ENCODE measurements at regions not wholly inside any gene's neighbourhood (a gene's known extent, or its start where the extent isn't known, plus 50 kb on each side); places are given as distances from the start of the nearest gene placed in this dataset.

DNA sequence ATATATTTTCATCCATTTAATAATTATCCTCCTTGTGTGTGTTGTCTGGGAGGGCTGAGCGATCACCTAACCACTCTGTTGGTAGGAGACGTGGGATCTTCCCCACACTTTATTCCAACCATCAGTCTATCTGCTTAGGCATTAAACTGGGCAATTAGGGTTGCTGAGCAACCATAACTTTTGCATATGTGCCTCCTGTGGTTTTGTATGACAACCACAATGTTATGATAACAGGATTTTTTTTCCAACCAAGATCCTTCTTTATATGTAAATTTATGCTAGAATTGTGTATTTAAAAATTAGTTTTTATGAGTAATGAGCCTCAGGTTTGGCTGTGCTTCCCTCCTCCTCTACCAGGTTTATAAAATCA, 495.0 kb upstream of the MGMT start:
- no peak for TF ChIP-seq POU2F2 (IDR thresholded peaks at IDR 0.05; ENCODE audit: low read depth, low read length)
- no peak for TF ChIP-seq PAX5 (IDR thresholded peaks at IDR 0.05; ENCODE audit: insufficient read depth, low read length, severe bottlenecking)
- TF ChIP-seq TAF1 (IDR thresholded peaks at IDR 0.05; ENCODE audit: low read depth, low read length): no peak
- TF ChIP-seq POLR2AphosphoS5 (IDR thresholded peaks at IDR 0.05; ENCODE audit: low read depth, low read length): no peak
- TF ChIP-seq POLR2A (IDR thresholded peaks at IDR 0.05; ENCODE audit: low read depth, low read length): no peak
- no peak for TF ChIP-seq SPI1 (IDR thresholded peaks at IDR 0.05; ENCODE audit: low read depth, low read length)
- DNase-seq (ENCODE audit: insufficient read length, low spot score) (no peak), FAIRE-seq (no peak)

DNA sequence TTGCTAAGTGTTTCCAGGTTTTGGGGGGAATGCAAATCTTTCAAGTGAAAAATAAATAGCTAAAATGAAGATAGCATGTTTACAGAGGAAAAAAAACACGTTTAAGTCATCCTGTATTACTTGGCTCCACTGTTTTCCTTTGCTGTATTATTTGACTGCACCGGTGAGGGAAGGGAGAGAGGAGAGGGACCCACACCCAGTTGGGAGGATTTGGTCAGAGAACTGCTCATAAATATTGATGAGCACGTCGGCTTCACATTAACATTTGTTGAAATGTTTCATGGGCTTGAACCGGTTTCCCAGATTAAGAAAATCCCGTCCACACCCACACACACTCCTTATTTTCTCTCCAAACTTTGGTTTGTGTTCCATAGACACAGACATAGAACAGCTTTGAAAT, 493.8 kb upstream of the MGMT start:
- DNase-seq (ENCODE audit: insufficient read length, low spot score) (no peak), FAIRE-seq (no peak)
- no peak for TF ChIP-seq POLR2AphosphoS5 (IDR thresholded peaks at IDR 0.05; ENCODE audit: low read depth, low read length)
- TF ChIP-seq PAX5 (IDR thresholded peaks at IDR 0.05; ENCODE audit: insufficient read depth, low read length, severe bottlenecking): no peak
- TF ChIP-seq POU2F2 (IDR thresholded peaks at IDR 0.05; ENCODE audit: low read depth, low read length): no peak
- no peak for TF ChIP-seq TAF1 (IDR thresholded peaks at IDR 0.05; ENCODE audit: low read depth, low read length)
- TF ChIP-seq POLR2A (IDR thresholded peaks at IDR 0.05; ENCODE audit: low read depth, low read length): no peak
- TF ChIP-seq SPI1 (IDR thresholded peaks at IDR 0.05; ENCODE audit: low read depth, low read length): no peak

DNA sequence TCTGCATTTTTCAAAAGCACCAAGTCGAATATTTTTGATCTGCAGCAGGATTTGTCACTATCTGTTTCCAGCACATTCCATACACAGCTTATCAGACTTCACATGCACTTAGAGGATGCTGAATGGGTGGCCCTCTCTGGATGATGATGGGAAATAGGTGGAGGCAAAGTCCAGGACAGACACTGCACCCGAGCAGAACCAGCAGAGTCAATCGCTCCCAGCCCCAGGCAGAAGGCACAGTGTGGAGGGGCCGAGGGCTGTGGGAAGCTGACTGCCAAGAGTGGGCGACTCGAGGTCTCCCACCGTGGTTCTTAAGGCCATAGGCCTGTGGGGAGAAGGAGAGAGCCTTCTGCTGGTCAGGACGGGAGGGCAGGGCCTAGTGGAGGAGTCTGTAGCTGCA, 490.2 kb upstream of the MGMT start:
- FAIRE-seq (no peak), DNase-seq (ENCODE audit: insufficient read length, low spot score) (no peak)
- TF ChIP-seq SPI1 (IDR thresholded peaks at IDR 0.05; ENCODE audit: low read depth, low read length): no peak
- TF ChIP-seq POU2F2 (IDR thresholded peaks at IDR 0.05; ENCODE audit: low read depth, low read length): no peak
- no peak for TF ChIP-seq TAF1 (IDR thresholded peaks at IDR 0.05; ENCODE audit: low read depth, low read length)
- TF ChIP-seq PAX5 (IDR thresholded peaks at IDR 0.05; ENCODE audit: insufficient read depth, low read length, severe bottlenecking): no peak
- TF ChIP-seq POLR2A (IDR thresholded peaks at IDR 0.05; ENCODE audit: low read depth, low read length): no peak
- TF ChIP-seq POLR2AphosphoS5 (IDR thresholded peaks at IDR 0.05; ENCODE audit: low read depth, low read length): no peak

DNA sequence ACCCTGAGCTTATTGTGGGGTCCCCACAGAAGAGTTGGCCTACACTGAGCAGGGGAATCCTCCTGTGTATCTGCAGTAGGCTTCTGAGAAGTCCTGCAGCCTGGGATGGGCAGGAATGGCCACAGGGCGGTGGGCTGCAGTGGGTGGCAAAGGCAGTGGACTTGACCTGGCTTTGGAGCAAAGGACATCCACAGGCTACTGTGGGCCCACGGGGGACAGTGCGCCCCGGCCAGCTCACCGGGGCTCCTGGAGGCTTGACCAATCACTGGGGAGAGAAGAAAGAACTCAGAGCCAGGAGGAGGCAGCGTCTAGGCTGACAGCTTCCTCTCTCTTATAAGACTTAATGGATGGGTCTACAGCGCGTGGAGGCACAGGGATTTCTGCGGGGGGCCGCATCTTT, 488.8 kb upstream of the MGMT start:
- FAIRE-seq (no peak), DNase-seq (ENCODE audit: insufficient read length, low spot score) (no peak)
- no peak for TF ChIP-seq POLR2AphosphoS5 (IDR thresholded peaks at IDR 0.05; ENCODE audit: low read depth, low read length)
- TF ChIP-seq POLR2A (IDR thresholded peaks at IDR 0.05; ENCODE audit: low read depth, low read length): no peak

DNA sequence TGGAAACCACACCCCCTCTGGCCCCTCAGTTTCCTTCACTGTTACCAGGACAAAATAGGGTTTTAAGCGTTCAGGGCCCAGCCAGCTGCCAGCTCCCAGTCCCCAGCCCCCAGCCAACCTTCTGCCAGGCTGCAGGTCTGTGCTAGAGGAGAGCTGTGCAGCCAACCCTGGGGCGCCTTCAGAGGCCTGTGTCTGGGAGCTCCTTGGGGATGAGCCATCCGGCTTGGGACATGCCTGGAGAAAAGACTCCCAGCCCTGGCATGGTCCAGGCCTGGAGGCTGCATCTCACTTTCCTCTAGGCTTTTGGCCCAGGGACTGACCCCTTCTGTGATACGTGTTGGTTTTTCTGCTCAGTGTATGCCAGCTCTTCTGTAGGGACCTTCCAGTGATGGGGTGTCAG, 487.6 kb upstream of the MGMT start:
- TF ChIP-seq POLR2A (IDR thresholded peaks at IDR 0.05; ENCODE audit: low read depth, low read length) (no peak), TAF1 (IDR thresholded peaks at IDR 0.05; ENCODE audit: low read depth, low read length) (no peak), POLR2AphosphoS5 (IDR thresholded peaks at IDR 0.05; ENCODE audit: low read depth, low read length) (no peak), PAX5 (IDR thresholded peaks at IDR 0.05; ENCODE audit: insufficient read depth, low read length, severe bottlenecking) (no peak), SPI1 (IDR thresholded peaks at IDR 0.05; ENCODE audit: low read depth, low read length) (no peak), POU2F2 (IDR thresholded peaks at IDR 0.05; ENCODE audit: low read depth, low read length) (no peak)
- FAIRE-seq (no peak), DNase-seq (ENCODE audit: insufficient read length, low spot score) (no peak)

DNA sequence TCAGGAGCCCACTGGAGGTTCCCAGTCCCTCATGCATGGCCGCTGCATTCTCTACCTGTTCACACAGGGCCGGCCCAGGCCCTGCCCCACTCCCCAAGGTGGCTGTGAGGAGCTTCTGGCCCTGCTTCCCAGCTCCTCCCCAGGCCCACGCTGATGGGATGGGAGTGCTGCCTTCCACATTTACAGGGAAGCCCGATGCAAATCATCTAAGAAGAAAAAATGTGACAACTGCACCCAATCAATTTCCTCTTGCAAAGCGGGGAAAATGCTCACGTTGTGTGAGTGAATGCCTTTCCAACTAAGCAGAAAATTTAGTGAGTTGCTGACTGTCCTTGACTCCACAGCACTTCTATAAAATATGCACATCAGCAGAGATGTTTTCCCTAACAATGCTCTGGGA, 485.8 kb upstream of the MGMT start:
- TF ChIP-seq POLR2A (IDR thresholded peaks at IDR 0.05; ENCODE audit: low read depth, low read length) (no peak), TAF1 (IDR thresholded peaks at IDR 0.05; ENCODE audit: low read depth, low read length) (no peak), POLR2AphosphoS5 (IDR thresholded peaks at IDR 0.05; ENCODE audit: low read depth, low read length) (no peak), PAX5 (IDR thresholded peaks at IDR 0.05; ENCODE audit: insufficient read depth, low read length, severe bottlenecking) (no peak), POU2F2 (IDR thresholded peaks at IDR 0.05; ENCODE audit: low read depth, low read length) (no peak), SPI1 (IDR thresholded peaks at IDR 0.05; ENCODE audit: low read depth, low read length) (no peak)
- FAIRE-seq (no peak), DNase-seq (ENCODE audit: insufficient read length, low spot score) (no peak)

DNA sequence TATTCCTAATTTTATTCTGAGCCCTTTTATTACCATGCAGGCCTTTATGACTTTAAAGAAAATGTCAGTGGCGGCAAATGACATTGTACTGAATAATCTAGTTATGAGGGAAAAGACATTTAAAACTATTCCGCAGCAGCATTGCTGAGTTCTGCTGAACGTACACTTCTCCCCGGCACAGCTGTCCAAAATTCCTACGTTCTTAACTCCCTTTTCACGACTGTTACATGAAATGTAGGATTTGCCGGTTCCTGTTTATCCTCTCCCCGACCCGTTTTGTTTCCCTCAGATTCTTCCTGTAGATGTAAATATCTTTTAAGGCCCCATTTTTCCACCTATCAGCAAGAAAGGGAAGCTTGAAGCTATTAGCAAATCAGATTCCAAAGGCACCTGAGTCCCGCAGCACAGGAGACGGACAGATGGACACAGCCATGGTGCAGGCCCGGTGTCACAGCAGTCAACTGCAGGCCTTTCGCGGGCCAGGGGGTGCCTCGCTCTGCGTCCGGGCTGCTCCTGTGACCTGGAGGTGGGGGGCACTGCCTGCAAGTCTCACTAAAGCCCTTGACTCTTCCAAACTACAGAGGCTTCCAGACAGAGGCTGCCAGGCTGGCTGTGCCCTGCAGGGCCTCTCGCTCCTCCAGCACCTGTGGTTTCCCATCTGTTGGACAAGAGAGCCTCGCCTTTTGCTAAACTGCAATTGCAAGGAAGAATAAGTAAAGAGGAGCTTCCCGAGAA, 485.0 kb upstream of the MGMT start:
- DNase-seq (ENCODE audit: insufficient read length, low spot score): no peak
- FAIRE-seq: no peak
- TF ChIP-seq POU2F2 (IDR thresholded peaks at IDR 0.05; ENCODE audit: low read depth, low read length) (no peak), PAX5 (IDR thresholded peaks at IDR 0.05; ENCODE audit: insufficient read depth, low read length, severe bottlenecking) (no peak), POLR2A (IDR thresholded peaks at IDR 0.05; ENCODE audit: low read depth, low read length) (no peak)

DNA sequence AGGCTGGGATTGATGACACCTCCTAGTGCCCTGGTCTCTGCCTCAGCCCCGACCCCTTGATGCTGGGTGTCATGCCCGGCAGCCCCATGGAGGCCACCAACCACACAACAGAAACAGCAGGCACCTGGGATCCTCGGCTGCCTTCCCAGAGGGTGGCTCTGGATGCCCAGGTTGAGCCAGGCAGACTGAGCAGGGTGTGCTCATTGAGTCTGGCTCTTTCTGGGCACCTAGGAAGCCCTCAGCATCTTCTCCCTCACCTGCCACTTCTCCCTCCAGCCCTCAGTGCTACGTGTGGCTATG, 484.5 kb upstream of the MGMT start:
- DNase-seq (ENCODE audit: insufficient read length, low spot score): no peak
- no peak for FAIRE-seq
- TF ChIP-seq TAF1 (IDR thresholded peaks at IDR 0.05; ENCODE audit: low read depth, low read length) (no peak), PAX5 (IDR thresholded peaks at IDR 0.05; ENCODE audit: insufficient read depth, low read length, severe bottlenecking) (no peak), POLR2A (IDR thresholded peaks at IDR 0.05; ENCODE audit: low read depth, low read length) (no peak)

DNA sequence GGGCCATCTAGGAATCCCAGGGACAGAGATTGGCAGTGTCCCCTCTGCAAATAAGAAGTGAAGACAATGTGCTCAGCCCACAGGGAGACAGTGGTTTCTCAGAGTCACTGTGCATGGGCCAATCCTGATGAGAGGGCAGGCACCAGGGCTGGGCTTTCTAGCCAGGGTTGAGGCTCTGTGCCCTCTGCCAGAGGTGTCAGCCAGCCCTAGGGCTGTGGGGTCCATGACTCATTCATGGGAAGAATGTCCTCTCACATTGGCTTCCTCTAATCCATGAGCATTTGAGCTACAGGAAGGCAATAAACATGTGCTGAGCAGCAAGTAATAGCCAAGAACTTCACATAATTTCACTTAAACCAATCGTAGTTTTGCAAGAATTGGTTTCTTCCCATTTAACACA, 482.0 kb upstream of the MGMT start:
- no peak for DNase-seq (ENCODE audit: insufficient read length, low spot score)
- TF ChIP-seq POLR2A (IDR thresholded peaks at IDR 0.05; ENCODE audit: low read depth, low read length) (no peak), TAF1 (IDR thresholded peaks at IDR 0.05; ENCODE audit: low read depth, low read length) (no peak)
- FAIRE-seq: no peak

DNA sequence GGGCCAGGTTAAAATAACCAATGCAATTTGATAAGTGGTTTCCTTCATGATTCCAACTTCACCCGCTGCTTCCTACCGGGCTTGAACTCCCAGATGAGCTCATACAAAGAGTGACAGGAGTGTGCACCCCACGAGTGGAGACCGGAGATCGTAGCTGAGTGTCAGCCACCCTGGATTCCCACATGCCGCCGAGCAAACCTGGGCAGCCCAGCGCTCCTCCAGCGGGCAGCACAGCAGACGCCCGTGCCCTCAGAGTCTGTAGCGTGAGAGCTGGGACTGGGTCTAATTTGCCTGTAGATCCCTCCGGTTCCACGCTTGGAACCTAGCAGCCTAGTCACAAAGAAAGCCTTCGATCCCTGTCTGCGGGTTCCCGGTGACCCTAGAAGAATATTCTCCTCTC, 476.1 kb upstream of the MGMT start:
- no peak for TF ChIP-seq SPI1 (IDR thresholded peaks at IDR 0.05; ENCODE audit: low read depth, low read length)
- TF ChIP-seq TAF1 (IDR thresholded peaks at IDR 0.05; ENCODE audit: low read depth, low read length): no peak
- TF ChIP-seq POLR2A (IDR thresholded peaks at IDR 0.05; ENCODE audit: low read depth, low read length): no peak
- no peak for TF ChIP-seq POLR2AphosphoS5 (IDR thresholded peaks at IDR 0.05; ENCODE audit: low read depth, low read length)
- TF ChIP-seq POU2F2 (IDR thresholded peaks at IDR 0.05; ENCODE audit: low read depth, low read length): no peak
- no peak for TF ChIP-seq PAX5 (IDR thresholded peaks at IDR 0.05; ENCODE audit: insufficient read depth, low read length, severe bottlenecking)
- no peak for DNase-seq (ENCODE audit: insufficient read length, low spot score)
- no peak for FAIRE-seq

DNA sequence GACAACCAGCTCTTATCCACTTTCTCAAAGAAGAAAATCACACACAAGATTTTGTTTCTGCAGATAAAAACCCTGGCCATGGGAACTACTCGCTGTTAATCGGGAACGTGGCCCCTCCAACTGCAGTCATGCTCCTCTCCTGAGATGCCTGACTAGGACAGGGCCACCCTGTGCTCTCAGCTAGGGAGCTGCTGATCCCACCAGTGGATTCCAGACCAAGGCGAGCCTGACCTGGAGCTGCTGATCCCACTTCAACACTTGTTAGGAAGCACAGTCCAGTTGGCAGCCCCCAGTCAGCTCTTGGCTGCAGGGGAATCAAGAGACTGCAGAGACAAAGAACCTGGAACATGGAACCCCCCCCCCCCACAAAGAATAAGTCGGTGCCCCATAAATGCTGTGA, 474.3 kb upstream of the MGMT start:
- TF ChIP-seq SPI1 (IDR thresholded peaks at IDR 0.05; ENCODE audit: low read depth, low read length) (no peak), POU2F2 (IDR thresholded peaks at IDR 0.05; ENCODE audit: low read depth, low read length) (no peak), PAX5 (IDR thresholded peaks at IDR 0.05; ENCODE audit: insufficient read depth, low read length, severe bottlenecking) (no peak), POLR2A (IDR thresholded peaks at IDR 0.05; ENCODE audit: low read depth, low read length) (no peak), TAF1 (IDR thresholded peaks at IDR 0.05; ENCODE audit: low read depth, low read length) (no peak), POLR2AphosphoS5 (IDR thresholded peaks at IDR 0.05; ENCODE audit: low read depth, low read length) (no peak)
- no peak for FAIRE-seq
- no peak for DNase-seq (ENCODE audit: insufficient read length, low spot score)

All from GM12891 (cell line).